ENCODE measurements at regions not wholly inside any gene's neighbourhood (a gene's known extent, or its start where the extent isn't known, plus 50 kb on each side); places are given as distances from the start of the nearest gene placed in this dataset.
"Not testable (repeated sequence)": the region's sequence is repeated elsewhere in the genome, so short reads cannot be mapped to it uniquely, and the experiment has no call there.

- Mint-ChIP-seq H3K27me3 (no peaks in the 10 kb centered on the region), H3K27ac (no peak overlapping the region), H3K36me3 (ENCODE audit: low read depth) (peaks cover 3% of the 10 kb centered on the region), H3K4me3 (no peak overlapping the region), H3K9me3 (no peaks in the 10 kb centered on the region), H3K4me1 (no peaks in the 10 kb centered on the region)
- no peak for DNase-seq
- ATAC-seq, result no peak
Observed at GRCh38 chr3:34111361-34111760, 312.9 kb downstream of the PDCD6IP start.

GRCh38 chr3:34112261-34112660 lies 313.8 kb downstream of the PDCD6IP start:
- not testable (repeated sequence) for H3K27me3 Mint-ChIP-seq; H3K9me3 Mint-ChIP-seq; H3K4me3 Mint-ChIP-seq; DNase-seq; H3K36me3 Mint-ChIP-seq (ENCODE audit: low read depth); H3K4me1 Mint-ChIP-seq; H3K27ac Mint-ChIP-seq; ATAC-seq

- DNase-seq, result no peak
- no peaks in the 10 kb centered on the region for H3K4me1 Mint-ChIP-seq
- H3K36me3 Mint-ChIP-seq (ENCODE audit: low read depth), result no peaks in the 10 kb centered on the region
- no peak overlapping the region for H3K4me3 Mint-ChIP-seq
- no peaks in the 10 kb centered on the region for H3K27me3 Mint-ChIP-seq
- no peaks in the 10 kb centered on the region for H3K9me3 Mint-ChIP-seq
- H3K27ac Mint-ChIP-seq, result no peak overlapping the region
- ATAC-seq, result no peak
Observed at GRCh38 chr3:34131091-34131490, 332.7 kb downstream of the PDCD6IP start.

- ATAC-seq (no peak), DNase-seq (no peak)
- Mint-ChIP-seq H3K27ac (no peak overlapping the region), H3K4me1 (no peaks in the 10 kb centered on the region), H3K27me3 (no peaks in the 10 kb centered on the region), H3K36me3 (ENCODE audit: low read depth) (no peaks in the 10 kb centered on the region), H3K9me3 (no peaks in the 10 kb centered on the region), H3K4me3 (no peak overlapping the region)
Observed at GRCh38 chr3:34132069-34132692, 333.8 kb downstream of the PDCD6IP start.

- no peak for ATAC-seq
- no peak overlapping the region for H3K27ac Mint-ChIP-seq
Observed at GRCh38 chr3:34139566-34139965, 341.1 kb downstream of the PDCD6IP start.

GRCh38 chr3:34140616-34141015 lies 342.2 kb downstream of the PDCD6IP start:
- no peaks in the 10 kb centered on the region for H3K27me3 Mint-ChIP-seq
- DNase-seq (no peak), ATAC-seq (no peak)
- H3K27ac Mint-ChIP-seq, result no peak overlapping the region
- H3K4me1 Mint-ChIP-seq, result no peaks in the 10 kb centered on the region
- no peaks in the 10 kb centered on the region for H3K36me3 Mint-ChIP-seq (ENCODE audit: low read depth)
- no peak overlapping the region for H3K4me3 Mint-ChIP-seq
- peaks cover 4% of the 10 kb centered on the region for H3K9me3 Mint-ChIP-seq

More at GRCh38 chr3:34139566-34139965, 341.1 kb downstream of the PDCD6IP start:
- Mint-ChIP-seq H3K36me3 (ENCODE audit: low read depth) (no peaks in the 10 kb centered on the region), H3K9me3 (peaks cover 4% of the 10 kb centered on the region), H3K4me1 (no peaks in the 10 kb centered on the region), H3K27me3 (no peaks in the 10 kb centered on the region), H3K4me3 (no peak overlapping the region)
- DNase-seq, result no peak

- Mint-ChIP-seq H3K4me1 (no peaks in the 10 kb centered on the region), H3K27me3 (no peaks in the 10 kb centered on the region), H3K36me3 (ENCODE audit: low read depth) (no peaks in the 10 kb centered on the region), H3K4me3 (no peak overlapping the region), H3K27ac (no peak overlapping the region), H3K9me3 (peaks cover 4% of the 10 kb centered on the region)
- ATAC-seq (no peak), DNase-seq (no peak)
Observed at GRCh38 chr3:34141841-34142337, 343.5 kb downstream of the PDCD6IP start.

- no peaks in the 10 kb centered on the region for H3K27me3 Mint-ChIP-seq
- no peaks in the 10 kb centered on the region for H3K36me3 Mint-ChIP-seq (ENCODE audit: low read depth)
- no peak for DNase-seq
- no peaks in the 10 kb centered on the region for H3K9me3 Mint-ChIP-seq
- no peak overlapping the region for H3K27ac Mint-ChIP-seq
- no peak for ATAC-seq
- no peak overlapping the region for H3K4me3 Mint-ChIP-seq
- no peaks in the 10 kb centered on the region for H3K4me1 Mint-ChIP-seq
Observed at GRCh38 chr3:34145796-34146195, 347.4 kb downstream of the PDCD6IP start.

GRCh38 chr3:34146596-34146995 lies 348.2 kb downstream of the PDCD6IP start:
- Mint-ChIP-seq H3K4me3 (no peak overlapping the region), H3K36me3 (ENCODE audit: low read depth) (no peaks in the 10 kb centered on the region), H3K27ac (no peak overlapping the region), H3K9me3 (no peaks in the 10 kb centered on the region), H3K4me1 (no peaks in the 10 kb centered on the region), H3K27me3 (no peaks in the 10 kb centered on the region)
- ATAC-seq, result no peak
- no peak for DNase-seq

- DNase-seq, result no peak
- no peaks in the 10 kb centered on the region for H3K4me1 Mint-ChIP-seq
- H3K27ac Mint-ChIP-seq, result no peak overlapping the region
- H3K9me3 Mint-ChIP-seq, result no peaks in the 10 kb centered on the region
- H3K4me3 Mint-ChIP-seq, result no peak overlapping the region
- no peaks in the 10 kb centered on the region for H3K27me3 Mint-ChIP-seq
- H3K36me3 Mint-ChIP-seq (ENCODE audit: low read depth), result no peaks in the 10 kb centered on the region
- ATAC-seq, result no peak
Observed at GRCh38 chr3:34150992-34151391, 352.6 kb downstream of the PDCD6IP start.

- no peaks in the 10 kb centered on the region for H3K27me3 Mint-ChIP-seq
- DNase-seq (no peak), ATAC-seq (no peak)
- H3K4me1 Mint-ChIP-seq, result no peaks in the 10 kb centered on the region
- H3K9me3 Mint-ChIP-seq, result no peaks in the 10 kb centered on the region
- no peak overlapping the region for H3K4me3 Mint-ChIP-seq
- H3K36me3 Mint-ChIP-seq (ENCODE audit: low read depth), result no peaks in the 10 kb centered on the region
- H3K27ac Mint-ChIP-seq, result no peak overlapping the region
Observed at GRCh38 chr3:34152656-34153055, 354.2 kb downstream of the PDCD6IP start.

- Mint-ChIP-seq H3K36me3 (ENCODE audit: low read depth) (no peaks in the 10 kb centered on the region), H3K4me3 (no peak overlapping the region), H3K4me1 (no peaks in the 10 kb centered on the region), H3K27me3 (no peaks in the 10 kb centered on the region), H3K9me3 (no peaks in the 10 kb centered on the region), H3K27ac (no peak overlapping the region)
- DNase-seq (no peak), ATAC-seq (no peak)
Observed at GRCh38 chr3:34155108-34155507, 356.7 kb downstream of the PDCD6IP start.

GRCh38 chr3:34155666-34156065 lies 357.2 kb downstream of the PDCD6IP start:
- H3K27ac Mint-ChIP-seq, result no peak overlapping the region
- no peaks in the 10 kb centered on the region for H3K9me3 Mint-ChIP-seq
- H3K4me3 Mint-ChIP-seq, result no peak overlapping the region
- H3K4me1 Mint-ChIP-seq, result no peaks in the 10 kb centered on the region
- DNase-seq (no peak), ATAC-seq (no peak)
- no peaks in the 10 kb centered on the region for H3K36me3 Mint-ChIP-seq (ENCODE audit: low read depth)
- no peaks in the 10 kb centered on the region for H3K27me3 Mint-ChIP-seq

GRCh38 chr3:34157491-34157890 lies 359.1 kb downstream of the PDCD6IP start:
- no peaks in the 10 kb centered on the region for H3K27me3 Mint-ChIP-seq
- no peaks in the 10 kb centered on the region for H3K9me3 Mint-ChIP-seq
- no peaks in the 10 kb centered on the region for H3K4me1 Mint-ChIP-seq
- DNase-seq, result no peak
- no peak overlapping the region for H3K4me3 Mint-ChIP-seq
- no peak for ATAC-seq
- H3K27ac Mint-ChIP-seq, result no peak overlapping the region
- no peaks in the 10 kb centered on the region for H3K36me3 Mint-ChIP-seq (ENCODE audit: low read depth)

- no peak overlapping the region for H3K27ac Mint-ChIP-seq
- H3K27me3 Mint-ChIP-seq, result no peaks in the 10 kb centered on the region
- no peak for ATAC-seq
- H3K4me3 Mint-ChIP-seq, result no peak overlapping the region
- no peaks in the 10 kb centered on the region for H3K4me1 Mint-ChIP-seq
- no peak for DNase-seq
- H3K9me3 Mint-ChIP-seq, result no peaks in the 10 kb centered on the region
- H3K36me3 Mint-ChIP-seq (ENCODE audit: low read depth), result no peaks in the 10 kb centered on the region
Observed at GRCh38 chr3:34159613-34160420, 361.4 kb downstream of the PDCD6IP start.

Measured in activated naive CD8-positive, alpha-beta T cell treated with anti-CD3 and anti-CD28 coated beads, Interleukin-2, amount 50 U/mL, for 24 hours (primary cell).